ENCODE measurements at regions not wholly inside any gene's neighbourhood (a gene's known extent, or its start where the extent isn't known, plus 50 kb on each side); places are given as distances from the start of the nearest gene placed in this dataset.

GRCh38 chr6:91704531-91704930, 1117.7 kb upstream of the MAP3K7 start:
- TF ChIP-seq POLR2A (IDR thresholded peaks at IDR 0.05) (no peak), CTCF (IDR thresholded peaks at IDR 0.05) (no peak)

Data from upper lobe of left lung (tissue), 4 donors.